ENCODE measurements at regions not wholly inside any gene's neighbourhood (a gene's known extent, or its start where the extent isn't known, plus 50 kb on each side); places are given as distances from the start of the nearest gene placed in this dataset.

DNA sequence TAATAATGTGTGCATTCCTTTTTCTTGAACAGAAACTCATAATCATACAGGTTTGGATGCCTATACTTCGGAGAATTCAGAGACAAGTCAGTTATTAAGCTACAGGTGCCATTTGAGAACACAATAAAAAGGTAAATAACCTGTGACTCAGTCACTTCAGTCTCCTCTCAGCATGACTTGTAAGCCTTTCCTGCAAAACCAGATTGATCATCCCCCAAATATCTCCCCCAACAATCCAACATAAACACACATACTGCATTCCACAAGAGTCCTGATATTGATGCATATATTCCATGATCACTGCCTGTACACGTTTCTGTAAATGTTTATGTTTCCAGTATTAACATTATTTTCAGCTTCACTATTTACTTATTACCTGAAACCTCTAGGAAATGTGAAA lies 110.8 kb downstream of the PWWP3B start:
- Histone ChIP-seq H3K79me2 (ENCODE audit: control insufficient read depth, insufficient read depth, low read length, poor library complexity) (no peaks in the 10 kb centered on the region), H2BK12ac (ENCODE audit: low read length) (no peak overlapping the region), H3K4ac (ENCODE audit: low read depth, low read length) (no peak overlapping the region), H3K9ac (ENCODE audit: low read length) (no peak overlapping the region), H3K4me1 (ENCODE audit: control insufficient read depth in 1 of 2, insufficient read depth in 2 of 2, low read length in 2 of 2) (no peaks in the 10 kb centered on the region), H2AK5ac (ENCODE audit: low read length) (no peak overlapping the region), H4K8ac (ENCODE audit: low read depth, low read length) (no peak overlapping the region), H3K36me3 (ENCODE audit: control insufficient read depth in 1 of 2, insufficient read depth in 2 of 2, low read length in 2 of 2) (no peaks in the 10 kb centered on the region), H2BK120ac (ENCODE audit: insufficient read depth, low read length, poor library complexity) (no peak overlapping the region), H3K79me1 (ENCODE audit: low read length) (peaks cover 2% of the 10 kb centered on the region), H3K14ac (ENCODE audit: low read length) (no peak overlapping the region), H3K27me3 (ENCODE audit: insufficient read depth, low read length) (no peaks in the 10 kb centered on the region), H3K27ac (ENCODE audit: low read depth, low read length) (no peak overlapping the region), H3K4me3 (ENCODE audit: low read depth, low read length) (no peak overlapping the region), H3K18ac (ENCODE audit: low read length) (no peak overlapping the region), H3K23ac (ENCODE audit: low read length) (no peak overlapping the region), H4K91ac (ENCODE audit: low read depth, low read length) (no peak overlapping the region), H4K12ac (ENCODE audit: low read depth, low read length) (no peak overlapping the region), H2AFZ (ENCODE audit: insufficient read depth, low read length, poor library complexity) (no peak overlapping the region), H3K9me3 (ENCODE audit: insufficient read depth, low read depth, low read length) (no peaks in the 10 kb centered on the region), H2BK5ac (ENCODE audit: low read depth, low read length, poor library complexity) (no peak overlapping the region), H3K4me2 (ENCODE audit: low read length) (no peak overlapping the region)
- no CpG with 5 or more reads among the region's 2 CpGs for WGBS (ENCODE audit: extremely low coverage, insufficient coverage, insufficient read length)
- no peak for DNase-seq

DNA sequence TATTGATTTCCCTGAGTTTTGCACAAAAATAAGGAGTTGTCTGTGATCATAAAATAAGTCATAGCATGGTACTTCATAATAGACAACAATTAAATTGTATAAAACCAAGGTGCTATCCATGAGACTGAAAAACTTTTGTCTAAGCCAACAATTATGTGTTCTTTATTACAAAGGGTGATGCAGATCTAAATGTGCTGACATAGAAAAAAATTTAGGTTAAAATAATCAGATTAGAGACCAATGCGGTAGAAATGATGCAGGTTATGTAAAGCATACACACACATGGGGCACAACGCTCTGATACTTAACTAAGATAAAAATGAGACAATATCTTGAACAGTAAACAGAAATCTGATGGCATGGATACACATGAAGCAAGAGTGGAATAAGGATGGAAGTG lies 113.3 kb downstream of the PWWP3B start:
- no peak overlapping the region for H2BK5ac ChIP-seq (ENCODE audit: low read depth, low read length, poor library complexity)
- H3K14ac ChIP-seq (ENCODE audit: low read length), result no peak overlapping the region
- H2BK12ac ChIP-seq (ENCODE audit: low read length), result no peak overlapping the region
- H4K12ac ChIP-seq (ENCODE audit: low read depth, low read length), result no peak overlapping the region
- H3K18ac ChIP-seq (ENCODE audit: low read length), result no peak overlapping the region
- no peaks in the 10 kb centered on the region for H3K36me3 ChIP-seq (ENCODE audit: control insufficient read depth in 1 of 2, insufficient read depth in 2 of 2, low read length in 2 of 2)
- H3K4ac ChIP-seq (ENCODE audit: low read depth, low read length), result no peak overlapping the region
- no peak overlapping the region for H3K4me3 ChIP-seq (ENCODE audit: low read depth, low read length)
- peaks cover 0 to 7% of the 10 kb centered on the region in 2 experiments for H3K4me1 ChIP-seq (ENCODE audit: control insufficient read depth in 1 of 2, insufficient read depth in 2 of 2, low read length in 2 of 2)
- H3K4me2 ChIP-seq (ENCODE audit: low read length), result no peak overlapping the region
- H3K79me1 ChIP-seq (ENCODE audit: low read length), result peaks cover 8% of the 10 kb centered on the region
- H2AFZ ChIP-seq (ENCODE audit: insufficient read depth, low read length, poor library complexity), result no peak overlapping the region
- WGBS (ENCODE audit: extremely low coverage, insufficient coverage, insufficient read length), result no CpG with 5 or more reads among the region's 2 CpGs
- no peak overlapping the region for H3K27ac ChIP-seq (ENCODE audit: low read depth, low read length)
- H4K91ac ChIP-seq (ENCODE audit: low read depth, low read length), result no peak overlapping the region
- no peak for DNase-seq
- H3K27me3 ChIP-seq (ENCODE audit: insufficient read depth, low read length), result no peaks in the 10 kb centered on the region
- no peaks in the 10 kb centered on the region for H3K9me3 ChIP-seq (ENCODE audit: insufficient read depth, low read depth, low read length)
- H2BK120ac ChIP-seq (ENCODE audit: insufficient read depth, low read length, poor library complexity), result no peak overlapping the region
- H2AK5ac ChIP-seq (ENCODE audit: low read length), result no peak overlapping the region
- H3K23ac ChIP-seq (ENCODE audit: low read length), result no peak overlapping the region
- H3K79me2 ChIP-seq (ENCODE audit: control insufficient read depth, insufficient read depth, low read length, poor library complexity), result no peaks in the 10 kb centered on the region
- no peak overlapping the region for H3K9ac ChIP-seq (ENCODE audit: low read length)
- H4K8ac ChIP-seq (ENCODE audit: low read depth, low read length), result no peak overlapping the region

DNA sequence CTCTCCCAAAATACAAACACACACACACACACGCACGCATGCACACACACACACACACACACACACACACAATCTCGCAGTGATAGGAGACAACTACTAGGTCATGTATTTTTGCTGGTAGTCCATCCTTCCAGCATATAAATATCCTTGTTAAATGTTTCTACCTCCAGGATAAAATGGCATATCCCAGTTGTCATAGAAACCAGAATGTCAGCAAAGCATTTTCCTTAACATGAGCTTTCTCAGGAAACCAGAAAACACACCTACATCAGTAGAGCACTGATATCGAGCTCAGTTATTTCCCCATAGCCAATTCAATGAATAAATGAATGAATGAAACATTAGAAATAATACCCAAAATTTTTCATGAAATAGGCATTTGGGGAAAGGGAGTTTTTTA lies 115.7 kb downstream of the PWWP3B start:
- no peak overlapping the region for H2AK5ac ChIP-seq (ENCODE audit: low read length)
- no peak overlapping the region for H3K14ac ChIP-seq (ENCODE audit: low read length)
- H3K4ac ChIP-seq (ENCODE audit: low read depth, low read length), result no peak overlapping the region
- no peaks in the 10 kb centered on the region for H3K27me3 ChIP-seq (ENCODE audit: insufficient read depth, low read length)
- no peak overlapping the region for H4K91ac ChIP-seq (ENCODE audit: low read depth, low read length)
- H3K4me1 ChIP-seq (ENCODE audit: control insufficient read depth in 1 of 2, insufficient read depth in 2 of 2, low read length in 2 of 2), result peaks cover 0 to 7% of the 10 kb centered on the region in 2 experiments
- no peak overlapping the region for H3K9ac ChIP-seq (ENCODE audit: low read length)
- H2BK12ac ChIP-seq (ENCODE audit: low read length), result peak overlapping the region; percentile 40
- H3K4me3 ChIP-seq (ENCODE audit: low read depth, low read length), result no peak overlapping the region
- no peak overlapping the region for H3K27ac ChIP-seq (ENCODE audit: low read depth, low read length)
- peaks cover 8% of the 10 kb centered on the region for H3K79me1 ChIP-seq (ENCODE audit: low read length)
- no peak overlapping the region for H3K23ac ChIP-seq (ENCODE audit: low read length)
- H3K9me3 ChIP-seq (ENCODE audit: insufficient read depth, low read depth, low read length), result no peaks in the 10 kb centered on the region
- no peak overlapping the region for H2BK120ac ChIP-seq (ENCODE audit: insufficient read depth, low read length, poor library complexity)
- H4K8ac ChIP-seq (ENCODE audit: low read depth, low read length), result no peak overlapping the region
- H3K79me2 ChIP-seq (ENCODE audit: control insufficient read depth, insufficient read depth, low read length, poor library complexity), result no peaks in the 10 kb centered on the region
- WGBS (ENCODE audit: extremely low coverage, insufficient coverage, insufficient read length), result no CpG with 5 or more reads among the region's 4 CpGs
- H3K36me3 ChIP-seq (ENCODE audit: control insufficient read depth in 1 of 2, insufficient read depth in 2 of 2, low read length in 2 of 2), result no peaks in the 10 kb centered on the region
- DNase-seq, result peak in 1 of 2 donors; percentile 49
- H2BK5ac ChIP-seq (ENCODE audit: low read depth, low read length, poor library complexity), result peak overlapping the region; percentile 40
- H3K18ac ChIP-seq (ENCODE audit: low read length), result no peak overlapping the region
- no peak overlapping the region for H4K12ac ChIP-seq (ENCODE audit: low read depth, low read length)
- H3K4me2 ChIP-seq (ENCODE audit: low read length), result no peak overlapping the region
- H2AFZ ChIP-seq (ENCODE audit: insufficient read depth, low read length, poor library complexity), result no peak overlapping the region

DNA sequence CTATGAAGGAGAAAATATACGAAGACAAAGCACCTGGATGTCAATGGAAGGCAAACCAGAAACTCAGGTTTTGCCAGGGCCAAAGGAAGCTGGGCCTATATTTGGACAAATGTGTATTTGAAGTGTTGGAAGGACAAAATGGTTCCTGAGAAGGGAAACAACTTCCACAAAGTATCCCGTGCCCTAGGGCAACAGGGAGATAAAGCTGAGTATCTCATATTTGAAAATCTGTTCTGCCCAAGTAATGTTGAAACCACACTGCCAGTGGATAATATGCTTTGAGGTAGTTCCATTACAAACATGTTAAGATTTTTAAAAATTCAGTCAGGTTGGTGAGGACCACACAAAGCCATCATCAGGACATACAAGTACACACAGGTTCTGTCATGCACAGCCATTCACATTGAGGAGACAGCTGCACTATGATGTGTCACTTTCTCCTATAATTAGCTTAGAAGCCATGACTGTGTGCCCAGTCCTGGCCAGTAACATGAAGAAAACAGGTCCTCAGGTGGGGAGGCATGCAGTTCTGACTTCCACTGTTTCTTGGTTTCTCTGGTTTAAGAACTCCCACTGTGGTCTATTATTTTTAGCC lies 116.4 kb downstream of the PWWP3B start:
- no peak overlapping the region for H3K4me3 ChIP-seq (ENCODE audit: low read depth, low read length)
- no peaks in the 10 kb centered on the region for H3K36me3 ChIP-seq (ENCODE audit: control insufficient read depth in 1 of 2, insufficient read depth in 2 of 2, low read length in 2 of 2)
- H2BK12ac ChIP-seq (ENCODE audit: low read length), result peak overlapping the region; percentile 61
- H3K27me3 ChIP-seq (ENCODE audit: insufficient read depth, low read length), result no peaks in the 10 kb centered on the region
- H2BK120ac ChIP-seq (ENCODE audit: insufficient read depth, low read length, poor library complexity), result peak overlapping the region; percentile 80
- peaks cover 8% of the 10 kb centered on the region for H3K79me1 ChIP-seq (ENCODE audit: low read length)
- no peak overlapping the region for H3K4ac ChIP-seq (ENCODE audit: low read depth, low read length)
- no peak overlapping the region for H2AFZ ChIP-seq (ENCODE audit: insufficient read depth, low read length, poor library complexity)
- peak overlapping the region; percentile 62 for H2AK5ac ChIP-seq (ENCODE audit: low read length)
- H3K18ac ChIP-seq (ENCODE audit: low read length), result peak overlapping the region; percentile 53
- no peak overlapping the region for H4K91ac ChIP-seq (ENCODE audit: low read depth, low read length)
- peak overlapping the region; percentile 82 for H2BK5ac ChIP-seq (ENCODE audit: low read depth, low read length, poor library complexity)
- H3K79me2 ChIP-seq (ENCODE audit: control insufficient read depth, insufficient read depth, low read length, poor library complexity), result no peaks in the 10 kb centered on the region
- H4K12ac ChIP-seq (ENCODE audit: low read depth, low read length), result no peak overlapping the region
- WGBS (ENCODE audit: extremely low coverage, insufficient coverage, insufficient read length), result no CpG with 5 or more reads among the region's 2 CpGs
- no peak overlapping the region for H3K4me2 ChIP-seq (ENCODE audit: low read length)
- H3K27ac ChIP-seq (ENCODE audit: low read depth, low read length), result no peak overlapping the region
- peak overlapping the region; percentile 47 for H4K8ac ChIP-seq (ENCODE audit: low read depth, low read length)
- peak; percentile 83 to 93 for DNase-seq
- H3K9me3 ChIP-seq (ENCODE audit: insufficient read depth, low read depth, low read length), result no peaks in the 10 kb centered on the region
- H3K14ac ChIP-seq (ENCODE audit: low read length), result peak overlapping the region; percentile 30
- no peak overlapping the region for H3K23ac ChIP-seq (ENCODE audit: low read length)
- H3K4me1 ChIP-seq (ENCODE audit: control insufficient read depth in 1 of 2, insufficient read depth in 2 of 2, low read length in 2 of 2), result peaks cover 0 to 7% of the 10 kb centered on the region in 2 experiments
- no peak overlapping the region for H3K9ac ChIP-seq (ENCODE audit: low read length)
